ENCODE measurements at regions not wholly inside any gene's neighbourhood (a gene's known extent, or its start where the extent isn't known, plus 50 kb on each side); places are given as distances from the start of the nearest gene placed in this dataset.

- intact Hi-C loops (cut with micrococcal nuclease), result loop anchor here (5.0 kb wide), 1 partner anchor 254 kb away; the partner anchor contains the start of gene OLFM1
- DNase-seq (no peak), ATAC-seq (no peak)
Measured at GRCh38 chr9:135340726-135341475, 138.7 kb upstream of the PPP1R26 start.

DNA sequence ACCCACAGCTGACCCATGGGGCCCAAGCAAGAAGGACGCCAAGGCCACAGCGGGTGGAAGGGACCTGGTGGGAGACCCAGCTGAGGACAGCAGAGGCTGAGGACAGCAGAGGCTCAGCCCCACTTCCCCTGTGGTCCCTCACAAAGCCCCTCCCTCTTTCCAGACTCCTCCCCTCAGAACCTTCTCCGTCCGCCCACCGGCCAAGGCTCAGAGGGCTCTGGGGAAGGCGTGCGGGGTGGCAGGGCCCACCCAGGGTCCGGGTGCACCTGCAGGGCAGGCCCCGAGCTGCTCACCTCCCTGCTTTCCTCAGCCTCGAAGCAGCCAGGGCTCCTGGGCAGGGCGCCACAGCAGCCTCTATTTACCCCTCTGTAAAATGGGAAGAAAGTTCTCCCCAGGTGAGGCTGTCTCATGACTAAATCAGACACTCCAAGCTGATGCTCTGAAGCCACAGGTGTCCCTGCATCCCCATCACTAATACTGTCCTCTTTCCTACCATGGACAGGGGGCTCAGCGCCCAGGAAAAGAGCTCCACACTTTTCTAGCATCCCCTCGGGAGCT lies 137.9 kb upstream of the PPP1R26 start:
- ATAC-seq (no peak), DNase-seq (no peak)
- intact Hi-C loops (cut with micrococcal nuclease), result loop anchor here (5.0 kb wide), 1 partner anchor 254 kb away; the partner anchor contains the start of gene OLFM1

- ATAC-seq (no peak), DNase-seq (no peak)
- intact Hi-C loops (cut with micrococcal nuclease), result loop anchor here (5.0 kb wide), 1 partner anchor 255 kb away; the partner anchor contains the start of gene OLFM1
Measured at GRCh38 chr9:135342206-135343130, 137.1 kb upstream of the PPP1R26 start.

DNA sequence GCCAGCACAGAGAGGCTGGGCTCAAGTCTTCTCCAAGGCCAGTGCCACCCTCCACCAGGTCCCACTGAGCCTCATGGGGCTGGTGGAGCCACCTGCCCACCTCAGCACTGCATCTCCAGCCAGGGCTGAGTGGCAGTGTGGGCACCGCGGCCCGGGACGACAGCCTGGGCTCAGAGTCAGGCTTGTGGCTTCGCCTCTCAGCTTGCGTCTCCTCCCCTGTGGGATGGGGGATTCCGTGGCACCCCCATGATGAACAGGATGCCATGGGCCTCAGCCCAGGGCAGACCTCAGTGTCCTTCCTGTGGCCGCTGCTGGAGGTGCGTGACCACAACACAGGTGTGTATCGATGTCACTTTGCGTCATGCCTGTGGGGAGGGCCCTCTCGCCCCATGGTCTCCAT lies 136.4 kb upstream of the PPP1R26 start:
- ATAC-seq (no peak), DNase-seq (no peak)
- intact Hi-C loops (cut with micrococcal nuclease), result loop anchor here (5.0 kb wide), 1 partner anchor 256 kb away; the partner anchor contains the start of gene OLFM1

DNA sequence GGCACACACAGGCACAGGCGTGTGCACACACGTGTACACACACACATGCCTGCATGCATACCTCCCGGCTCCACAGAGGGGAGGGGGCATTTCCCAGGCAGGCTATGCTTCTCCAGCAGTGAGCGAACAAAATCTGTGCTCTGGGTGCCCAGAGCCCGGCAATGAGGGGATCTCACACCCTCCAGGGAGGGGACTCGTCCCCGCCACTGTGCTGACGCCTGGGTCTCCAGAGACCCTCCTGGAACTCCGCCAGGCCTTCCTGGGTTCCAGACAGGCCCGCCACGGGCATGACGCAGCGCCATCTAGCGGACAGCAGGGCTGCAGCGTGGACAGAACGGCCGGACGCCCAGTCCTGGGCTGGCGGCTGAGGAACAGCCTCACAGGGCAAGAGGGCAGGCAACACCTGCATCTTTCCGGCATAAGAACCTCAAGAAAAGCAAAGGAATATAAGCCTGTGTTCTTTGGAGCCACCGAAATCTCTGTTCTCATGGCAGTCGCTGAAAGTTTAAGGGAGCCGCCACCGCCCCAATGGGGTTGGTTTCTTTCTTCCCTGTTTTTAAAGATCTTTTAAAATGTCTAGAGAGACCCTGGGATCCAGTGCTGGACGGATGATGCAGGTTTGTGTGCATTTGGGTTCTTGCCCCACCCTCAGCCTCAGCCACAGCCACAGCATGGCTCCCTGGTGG lies 135.6 kb upstream of the PPP1R26 start:
- intact Hi-C loops (cut with micrococcal nuclease), result loop anchor here (5.0 kb wide), 1 partner anchor 257 kb away; the partner anchor contains the start of gene OLFM1
- ATAC-seq, result peak; percentile 84

DNA sequence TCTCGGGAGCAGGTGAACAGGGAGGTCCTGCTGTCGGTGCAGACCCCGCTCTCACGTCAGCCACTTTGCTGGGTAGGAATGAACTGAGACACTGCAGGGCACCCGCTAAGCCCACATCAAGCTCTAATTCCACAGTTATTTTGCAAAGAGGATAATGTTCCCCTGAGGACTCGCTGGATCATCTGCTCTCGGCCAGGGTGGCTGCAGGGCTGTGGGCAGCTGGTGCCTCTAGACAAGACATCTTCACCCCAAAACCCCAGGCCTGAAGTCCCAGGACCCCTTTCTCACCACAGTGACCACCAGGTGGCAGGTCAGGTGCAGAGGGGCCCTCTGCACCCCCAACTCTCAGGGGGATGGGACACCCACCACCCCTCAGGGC lies 135.1 kb upstream of the PPP1R26 start:
- ATAC-seq (no peak), DNase-seq (no peak)
- intact Hi-C loops (cut with micrococcal nuclease), result loop anchor here (5.0 kb wide), 1 partner anchor 257 kb away; the partner anchor contains the start of gene OLFM1

More for the DNA sequence above, 135.6 kb upstream of the PPP1R26 start:
- peak; percentile 85 for DNase-seq

DNA sequence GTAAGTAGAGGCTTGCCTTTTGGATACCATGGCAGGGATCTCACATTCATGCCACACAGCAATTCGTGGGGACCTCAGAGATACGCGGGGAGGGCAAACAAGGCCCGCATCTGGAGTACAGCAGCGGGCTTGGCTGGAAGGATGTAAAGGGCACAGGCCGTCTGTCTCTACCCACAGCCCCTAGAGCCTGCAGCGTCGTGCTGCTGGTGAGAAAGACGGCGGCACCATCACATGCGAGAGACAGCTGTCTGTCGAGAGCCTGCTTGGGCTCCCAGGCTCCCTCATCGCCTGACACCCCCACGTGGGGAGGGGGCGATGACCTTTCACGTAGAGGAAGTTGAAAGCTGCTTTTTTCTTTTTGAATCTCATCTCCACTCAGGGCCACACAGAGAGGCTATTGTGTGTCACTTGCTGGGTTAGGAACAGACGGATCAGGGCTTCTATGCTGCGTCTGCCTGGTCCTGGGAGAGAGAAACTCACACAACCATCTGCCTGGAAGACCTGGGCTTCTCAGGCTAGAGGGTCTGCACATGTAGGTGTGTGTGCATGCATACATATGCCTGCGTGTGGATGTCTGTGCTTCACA lies 134.6 kb upstream of the PPP1R26 start:
- intact Hi-C loops (cut with micrococcal nuclease), result loop anchor here (5.0 kb wide), 1 partner anchor 258 kb away; the partner anchor contains the start of gene OLFM1

GRCh38 chr9:135345775-135346433 lies 133.7 kb upstream of the PPP1R26 start:
- ATAC-seq (no peak), DNase-seq (no peak)
- intact Hi-C loops (cut with micrococcal nuclease), result no loop called here

More for the DNA sequence above, 134.6 kb upstream of the PPP1R26 start:
- no peak for DNase-seq
- ATAC-seq, result no peak

GRCh38 chr9:135346438-135347050 lies 133.0 kb upstream of the PPP1R26 start:
- intact Hi-C loops (cut with micrococcal nuclease), result no loop called here
- DNase-seq, result no peak
- ATAC-seq, result no peak

DNA sequence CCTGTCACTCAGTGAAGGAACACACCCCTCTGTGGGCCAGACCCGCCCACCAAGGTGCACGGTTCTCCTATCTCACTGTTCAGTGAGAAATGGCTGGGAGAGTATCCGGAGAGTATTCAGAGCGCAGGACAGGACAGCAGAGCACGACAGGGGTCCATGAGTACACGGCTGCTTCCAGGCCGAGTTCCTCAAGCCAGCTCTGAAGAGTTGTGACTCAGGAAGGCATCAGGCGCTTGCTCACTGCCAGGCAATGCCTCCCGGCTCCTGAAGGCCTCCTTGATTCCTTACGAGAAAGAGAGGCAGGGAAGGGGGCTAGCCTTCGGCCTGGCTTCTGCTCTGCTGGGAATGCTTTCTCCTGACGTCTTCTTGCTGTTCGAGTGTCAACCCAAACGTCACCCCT lies 132.1 kb upstream of the PPP1R26 start:
- intact Hi-C loops (cut with micrococcal nuclease), result no loop called here
- no peak for ATAC-seq
- DNase-seq, result no peak

GRCh38 chr9:135348076-135348787 lies 131.3 kb upstream of the PPP1R26 start:
- ATAC-seq, result no peak
- peak; percentile 10 for DNase-seq
- intact Hi-C loops (cut with micrococcal nuclease), result no loop called here

DNA sequence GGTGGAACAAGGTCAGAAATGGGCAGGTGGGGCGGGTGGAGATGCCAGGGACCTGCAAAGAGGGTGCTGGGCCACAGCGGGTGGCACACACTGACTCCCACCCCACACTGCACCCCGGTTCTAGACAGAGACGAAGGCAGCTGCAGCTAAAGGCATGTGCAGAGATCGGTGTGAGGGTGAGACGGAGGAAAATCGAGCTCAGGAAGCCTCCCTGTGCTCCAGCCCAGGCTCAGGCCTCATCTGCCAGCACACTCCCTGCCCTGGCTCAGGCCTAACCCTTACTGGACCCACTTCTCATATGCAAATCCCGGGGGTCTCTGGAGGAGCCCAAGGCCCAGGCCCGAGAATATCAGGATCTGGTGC lies 130.8 kb upstream of the PPP1R26 start:
- ATAC-seq, result no peak
- peak; percentile 21 for DNase-seq
- intact Hi-C loops (cut with micrococcal nuclease), result no loop called here

GRCh38 chr9:135349212-135350002 lies 130.2 kb upstream of the PPP1R26 start:
- ATAC-seq (no peak), DNase-seq (peak; percentile 8)
- intact Hi-C loops (cut with micrococcal nuclease), result no loop called here

- intact Hi-C loops (cut with micrococcal nuclease), result no loop called here
- DNase-seq (peak; percentile 20), ATAC-seq (no peak)
Measured at GRCh38 chr9:135350003-135350315, 129.6 kb upstream of the PPP1R26 start.

- intact Hi-C loops (cut with micrococcal nuclease), result no loop called here
- DNase-seq, result peak; percentile 21
- ATAC-seq, result no peak
Measured at GRCh38 chr9:135353935-135354334, 125.6 kb upstream of the PPP1R26 start.

GRCh38 chr9:135355521-135356011 lies 124.0 kb upstream of the PPP1R26 start:
- peak; percentile 20 for DNase-seq
- intact Hi-C loops (cut with micrococcal nuclease), result no loop called here

More at GRCh38 chr9:135355521-135356011, 124.0 kb upstream of the PPP1R26 start:
- no peak for ATAC-seq

Measured in left ventricle myocardium superior (tissue), 1 donor.